HG02571 (cell line): ENCODE measurements at regions not wholly inside any gene's neighbourhood (a gene's known extent, or its start where the extent isn't known, plus 50 kb on each side); places are given as distances from the start of the nearest gene placed in this dataset.
"Not testable (repeated sequence)": the region's sequence is repeated elsewhere in the genome, so short reads cannot be mapped to it uniquely, and the experiment has no call there.

ENCODE experiments used
- ATAC-seq: cut with Tn5 transposase; IDR thresholded peaks from one replicate; pipeline ENCODE4 v1.9.1; 2021; ENCODE audit warnings: mild to moderate bottlenecking, moderate library complexity; ENCODE audit not compliant: unreplicated experiment

GRCh38 chr12:69028941-69029729 is 96.2 kb upstream of the CPM start:
- ATAC-seq = no peak

GRCh38 chr12:69030321-69030720 is 97.3 kb upstream of the CPM start:
- no peak for ATAC-seq

- no peak for ATAC-seq
These were observed 103.6 kb upstream of the CPM start for GRCh38 chr12:69036533-69036932.

- no peak for ATAC-seq
These were observed 104.0 kb upstream of the CPM start for GRCh38 chr12:69036999-69037398.

- ATAC-seq = no peak
These were observed 106.9 kb upstream of the CPM start for GRCh38 chr12:69039911-69040310.

- no peak for ATAC-seq
These were observed 109.6 kb upstream of the CPM start for GRCh38 chr12:69042557-69042956.

GRCh38 chr12:69042970-69043369 is 110.0 kb upstream of the CPM start:
- no peak for ATAC-seq

GRCh38 chr12:69044887-69045286 is 111.9 kb upstream of the CPM start:
- ATAC-seq = no peak

- ATAC-seq = no peak
These were observed 112.5 kb upstream of the CPM start for GRCh38 chr12:69045430-69045829.

- no peak for ATAC-seq
These were observed 113.4 kb upstream of the CPM start for GRCh38 chr12:69046363-69046762.

GRCh38 chr12:69046920-69047319 is 113.9 kb upstream of the CPM start:
- ATAC-seq = no peak

- no peak for ATAC-seq
These were observed 115.0 kb upstream of the CPM start for GRCh38 chr12:69047990-69048389.

- not testable (repeated sequence) for ATAC-seq
These were observed 116.9 kb upstream of the CPM start for GRCh38 chr12:69049855-69050254.

- ATAC-seq = no peak
These were observed 119.8 kb upstream of the CPM start for GRCh38 chr12:69052613-69053408.

- ATAC-seq = no peak
These were observed 121.5 kb upstream of the CPM start for GRCh38 chr12:69054343-69055056.

- ATAC-seq = no peak
These were observed 122.3 kb upstream of the CPM start for GRCh38 chr12:69055280-69055679.

GRCh38 chr12:69055706-69056105 is 122.7 kb upstream of the CPM start:
- ATAC-seq = no peak

- ATAC-seq = no peak
These were observed 124.0 kb upstream of the CPM start for GRCh38 chr12:69056743-69057515.

- ATAC-seq = no peak
These were observed 124.8 kb upstream of the CPM start for GRCh38 chr12:69057742-69058141.

- ATAC-seq = no peak
These were observed 126.8 kb upstream of the CPM start for GRCh38 chr12:69059465-69060457.
